Activated T-cell treated with anti-CD3 and anti-CD28 coated beads, Interleukin-2, amount 50 U/mL, for 72 hours (primary cell): ENCODE measurements at regions not wholly inside any gene's neighbourhood (a gene's known extent, or its start where the extent isn't known, plus 50 kb on each side); places are given as distances from the start of the nearest gene placed in this dataset.

Source experiments
- ATAC-seq, 2 donors: fragments of 150-1000 bp; cut with Tn5 transposase; replicated peaks in 1 of 2; 2 replicates each; pipeline ENCODE4 v1.10.0; 2021; ENCODE audit warnings: moderate library complexity in 2 of 2, mild to moderate bottlenecking in 1 of 2
- DNase-seq, 2 donors: peaks; one replicate each; pipeline ENCODE4 v3.0.0; 2021 to 2022; ENCODE audit warnings: mixed read lengths in 1 of 2
- H3K27ac Mint-ChIP-seq: one replicate; pipeline ENCODE4 v1.8.0; 2022; ENCODE audit warnings: mild to moderate bottlenecking, moderate library complexity, mixed read lengths
- H3K27me3 Mint-ChIP-seq: one replicate; pipeline ENCODE4 v1.8.0; 2022; ENCODE audit warnings: low read depth, mixed read lengths
- H3K36me3 Mint-ChIP-seq, 2 donors: one replicate each; pipeline ENCODE4 v1.8.0; 2022; ENCODE audit warnings: mixed read lengths in 2 of 2, mild to moderate bottlenecking in 1 of 2; ENCODE audit not compliant: insufficient read depth in 2 of 2
- H3K4me1 Mint-ChIP-seq: one replicate; pipeline ENCODE4 v1.8.0; 2022; ENCODE audit warnings: low read depth, mixed read lengths
- H3K4me3 Mint-ChIP-seq, 2 donors: one replicate each; pipeline ENCODE4 v1.8.0; 2022; ENCODE audit warnings: mild to moderate bottlenecking in 2 of 2, mixed read lengths in 2 of 2, moderate library complexity in 2 of 2
- H3K9me3 Mint-ChIP-seq, 2 donors: one replicate each; pipeline ENCODE4 v1.8.0; 2022; ENCODE audit warnings: mixed read lengths in 2 of 2

- no peaks in the 10 kb centered on the region for H3K9me3 Mint-ChIP-seq
- H3K4me3 Mint-ChIP-seq = peak overlapping the region; percentile 61 to 65
- H3K4me1 Mint-ChIP-seq = peaks cover 7% of the 10 kb centered on the region
- H3K36me3 Mint-ChIP-seq = no peaks in the 10 kb centered on the region
- DNase-seq (peak; percentile 10 to 15), ATAC-seq (peak; percentile 59 to 81)
- no peak overlapping the region for H3K27ac Mint-ChIP-seq
- peaks cover 35% of the 10 kb centered on the region for H3K27me3 Mint-ChIP-seq
Measured at GRCh38 chr10:114767101-114767985, 54.2 kb upstream of the FHIP2A start.

- DNase-seq = peak; percentile 1 to 19
- peaks cover 28% of the 10 kb centered on the region for H3K27me3 Mint-ChIP-seq
- H3K27ac Mint-ChIP-seq = no peak overlapping the region
- peaks cover 7% of the 10 kb centered on the region for H3K4me1 Mint-ChIP-seq
- H3K36me3 Mint-ChIP-seq = no peaks in the 10 kb centered on the region
- peak; percentile 67 to 71 for ATAC-seq
- peak overlapping the region; percentile 49 to 54 for H3K4me3 Mint-ChIP-seq
- H3K9me3 Mint-ChIP-seq = no peaks in the 10 kb centered on the region
Measured at GRCh38 chr10:114767986-114768821, 53.4 kb upstream of the FHIP2A start.

GRCh38 chr10:114770009-114770408 lies 51.6 kb upstream of the FHIP2A start:
- Mint-ChIP-seq H3K4me3 (no peak overlapping the region), H3K36me3 (no peaks in the 10 kb centered on the region), H3K9me3 (no peaks in the 10 kb centered on the region), H3K4me1 (peaks cover 7% of the 10 kb centered on the region), H3K27ac (peak overlapping the region; percentile 3), H3K27me3 (peaks cover 39% of the 10 kb centered on the region)
- no peak for DNase-seq
- ATAC-seq = no peak

- no peak for ATAC-seq
- H3K9me3 Mint-ChIP-seq = no peaks in the 10 kb centered on the region
- no peak overlapping the region for H3K4me3 Mint-ChIP-seq
- no peaks in the 10 kb centered on the region for H3K36me3 Mint-ChIP-seq
- H3K4me1 Mint-ChIP-seq = peaks cover 7% of the 10 kb centered on the region
- no peak for DNase-seq
- no peak overlapping the region for H3K27ac Mint-ChIP-seq
- H3K27me3 Mint-ChIP-seq = peaks cover 45% of the 10 kb centered on the region
Measured at GRCh38 chr10:114771157-114771556, 50.4 kb upstream of the FHIP2A start.

- H3K27ac Mint-ChIP-seq = no peak overlapping the region
Measured at GRCh38 chr10:114771749-114772148, 49.8 kb upstream of the FHIP2A start.

More at GRCh38 chr10:114771749-114772148, 49.8 kb upstream of the FHIP2A start:
- H3K27me3 Mint-ChIP-seq = peaks cover 42% of the 10 kb centered on the region
- H3K4me3 Mint-ChIP-seq = no peak overlapping the region
- no peaks in the 10 kb centered on the region for H3K36me3 Mint-ChIP-seq
- H3K4me1 Mint-ChIP-seq = peaks cover 7% of the 10 kb centered on the region
- no peaks in the 10 kb centered on the region for H3K9me3 Mint-ChIP-seq
- DNase-seq (no peak), ATAC-seq (no peak)
